ENCODE measurements at regions not wholly inside any gene's neighbourhood (a gene's known extent, or its start where the extent isn't known, plus 50 kb on each side); places are given as distances from the start of the nearest gene placed in this dataset.

DNA sequence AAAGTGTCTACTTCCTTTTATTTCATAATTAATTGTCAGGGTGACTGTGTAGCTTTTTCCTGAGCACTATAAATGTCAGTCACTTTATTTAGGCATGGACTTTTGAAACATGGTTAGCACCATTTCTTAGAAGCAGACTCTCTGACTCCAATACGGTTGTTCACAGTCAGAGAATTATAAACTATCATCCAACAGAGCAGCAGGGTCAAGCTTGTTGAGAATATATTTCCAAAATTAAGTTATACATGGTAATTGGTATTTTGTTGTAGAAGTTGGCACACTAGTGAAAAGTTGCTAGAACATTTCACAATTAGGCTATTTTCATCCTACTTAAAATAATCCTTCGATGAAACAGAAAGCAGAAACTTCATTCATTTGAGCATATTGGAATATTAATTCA, 1155.5 kb upstream of the IGFBP7 start:
- H3K4me3 ChIP-seq (ENCODE audit: low read depth, low read length), result no peak overlapping the region
- TF ChIP-seq, protein P1, sequence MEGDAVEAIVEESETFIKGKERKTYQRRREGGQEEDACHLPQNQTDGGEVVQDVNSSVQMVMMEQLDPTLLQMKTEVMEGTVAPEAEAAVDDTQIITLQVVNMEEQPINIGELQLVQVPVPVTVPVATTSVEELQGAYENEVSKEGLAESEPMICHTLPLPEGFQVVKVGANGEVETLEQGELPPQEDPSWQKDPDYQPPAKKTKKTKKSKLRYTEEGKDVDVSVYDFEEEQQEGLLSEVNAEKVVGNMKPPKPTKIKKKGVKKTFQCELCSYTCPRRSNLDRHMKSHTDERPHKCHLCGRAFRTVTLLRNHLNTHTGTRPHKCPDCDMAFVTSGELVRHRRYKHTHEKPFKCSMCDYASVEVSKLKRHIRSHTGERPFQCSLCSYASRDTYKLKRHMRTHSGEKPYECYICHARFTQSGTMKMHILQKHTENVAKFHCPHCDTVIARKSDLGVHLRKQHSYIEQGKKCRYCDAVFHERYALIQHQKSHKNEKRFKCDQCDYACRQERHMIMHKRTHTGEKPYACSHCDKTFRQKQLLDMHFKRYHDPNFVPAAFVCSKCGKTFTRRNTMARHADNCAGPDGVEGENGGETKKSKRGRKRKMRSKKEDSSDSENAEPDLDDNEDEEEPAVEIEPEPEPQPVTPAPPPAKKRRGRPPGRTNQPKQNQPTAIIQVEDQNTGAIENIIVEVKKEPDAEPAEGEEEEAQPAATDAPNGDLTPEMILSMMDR (IDR thresholded peaks at IDR 0.05; ENCODE audit: insufficient read depth, low read depth, low read length, missing control alignments), result no peak
- no peak for DNase-seq (ENCODE audit: low read depth)

DNA sequence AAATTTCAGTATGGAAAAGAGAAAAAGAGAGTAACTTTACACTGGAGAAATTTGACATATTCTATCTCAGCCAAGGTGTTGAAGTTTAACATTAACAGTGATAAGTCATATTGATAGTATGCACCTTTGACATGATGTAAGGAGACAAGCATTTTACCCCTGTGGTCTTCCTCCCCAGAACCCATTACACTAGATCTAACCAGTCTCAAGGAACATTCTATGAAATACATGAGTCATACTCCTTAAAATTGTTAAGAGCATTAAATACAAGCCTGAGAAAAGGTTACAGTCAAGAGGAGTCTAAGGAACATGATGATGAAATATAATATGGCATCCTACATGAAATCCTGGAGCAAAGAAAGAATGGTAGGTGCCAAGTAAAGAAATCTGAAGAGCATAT, 1151.3 kb upstream of the IGFBP7 start:
- DNase-seq (ENCODE audit: low read depth), result no peak
- H3K4me3 ChIP-seq (ENCODE audit: low read depth, low read length), result no peak overlapping the region
- TF ChIP-seq, protein P1 (IDR thresholded peaks at IDR 0.05; ENCODE audit: insufficient read depth, low read depth, low read length, missing control alignments), result no peak

DNA sequence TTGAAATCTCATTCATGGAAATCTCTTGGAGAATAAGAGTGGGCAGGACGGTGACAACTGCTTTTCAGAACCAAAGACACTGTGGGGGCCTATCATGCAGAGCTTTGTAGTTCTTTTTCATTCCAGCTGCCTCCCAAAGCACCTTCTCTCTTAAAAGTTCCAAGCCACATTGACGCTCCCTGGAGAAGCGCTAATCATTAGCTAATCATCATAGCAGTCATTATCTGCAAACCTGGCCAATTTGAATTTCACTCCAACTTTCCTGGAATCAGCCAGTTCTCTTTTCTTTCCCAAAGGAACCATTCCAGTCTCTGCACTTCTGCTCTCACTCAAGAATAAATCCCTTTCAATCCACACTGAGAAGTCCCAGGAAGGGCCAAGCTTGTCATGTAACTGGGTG, 1144.1 kb upstream of the IGFBP7 start:
- TF ChIP-seq, protein P1 (IDR thresholded peaks at IDR 0.05; ENCODE audit: insufficient read depth, low read depth, low read length, missing control alignments), result no peak
- H3K4me3 ChIP-seq (ENCODE audit: low read depth, low read length), result no peak overlapping the region
- no peak for DNase-seq (ENCODE audit: low read depth)

GRCh38 chr4:58252656-58253055, 1142.5 kb upstream of the IGFBP7 start:
- TF ChIP-seq, protein P1 (IDR thresholded peaks at IDR 0.05; ENCODE audit: insufficient read depth, low read depth, low read length, missing control alignments), result no peak
- H3K4me3 ChIP-seq (ENCODE audit: low read depth, low read length), result no peak overlapping the region
- no peak for DNase-seq (ENCODE audit: low read depth)

DNA sequence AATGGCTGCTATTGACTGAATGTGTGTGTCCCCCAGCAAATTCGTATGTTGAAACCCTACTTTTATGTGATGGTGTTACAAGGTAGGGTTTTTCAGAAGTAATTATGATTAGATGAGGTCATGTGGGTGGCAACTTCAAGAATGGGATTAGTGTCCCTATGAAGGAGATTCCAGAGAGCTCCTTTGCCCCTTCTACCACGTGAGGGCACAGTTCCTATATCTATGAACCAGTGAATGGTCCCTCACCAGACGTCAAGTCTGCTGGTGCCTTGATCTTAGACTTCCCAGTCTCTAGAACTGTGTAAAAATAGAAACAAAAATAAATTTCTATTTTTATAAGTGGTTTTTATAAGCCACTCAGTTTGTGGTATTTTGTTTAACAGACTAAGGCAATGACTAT, 1137.6 kb upstream of the IGFBP7 start:
- DNase-seq (ENCODE audit: low read depth), result no peak
- TF ChIP-seq, protein P1 (IDR thresholded peaks at IDR 0.05; ENCODE audit: insufficient read depth, low read depth, low read length, missing control alignments), result no peak
- H3K4me3 ChIP-seq (ENCODE audit: low read depth, low read length), result no peak overlapping the region

- no peak for DNase-seq (ENCODE audit: low read depth)
- H3K4me3 ChIP-seq (ENCODE audit: low read depth, low read length), result no peak overlapping the region
- TF ChIP-seq, protein P1 (IDR thresholded peaks at IDR 0.05; ENCODE audit: insufficient read depth, low read depth, low read length, missing control alignments), result no peak
These were observed 1115.3 kb upstream of the IGFBP7 start for GRCh38 chr4:58225460-58225859.

- TF ChIP-seq, protein P1 (IDR thresholded peaks at IDR 0.05; ENCODE audit: insufficient read depth, low read depth, low read length, missing control alignments), result no peak
- DNase-seq (ENCODE audit: low read depth), result no peak
- H3K4me3 ChIP-seq (ENCODE audit: low read depth, low read length), result no peak overlapping the region
These were observed 1109.0 kb upstream of the IGFBP7 start for GRCh38 chr4:58219179-58219578.

All from GM12865 (cell line).